GM20000 (cell line): ENCODE measurements at regions not wholly inside any gene's neighbourhood (a gene's known extent, or its start where the extent isn't known, plus 50 kb on each side); places are given as distances from the start of the nearest gene placed in this dataset.

Source experiments
- DNase-seq: peaks from one replicate; pipeline ENCODE4 v3.0.0; 2012; ENCODE audit warnings: low spot score
- TF ChIP-seq, protein P1 (sequence below): IDR thresholded peaks from 2 replicates; pipeline ENCODE4 v1.5.1; 2012; ENCODE audit warnings: mild to moderate bottlenecking, control low read depth; ENCODE audit errors: extremely low read depth, missing control alignments

DNA sequence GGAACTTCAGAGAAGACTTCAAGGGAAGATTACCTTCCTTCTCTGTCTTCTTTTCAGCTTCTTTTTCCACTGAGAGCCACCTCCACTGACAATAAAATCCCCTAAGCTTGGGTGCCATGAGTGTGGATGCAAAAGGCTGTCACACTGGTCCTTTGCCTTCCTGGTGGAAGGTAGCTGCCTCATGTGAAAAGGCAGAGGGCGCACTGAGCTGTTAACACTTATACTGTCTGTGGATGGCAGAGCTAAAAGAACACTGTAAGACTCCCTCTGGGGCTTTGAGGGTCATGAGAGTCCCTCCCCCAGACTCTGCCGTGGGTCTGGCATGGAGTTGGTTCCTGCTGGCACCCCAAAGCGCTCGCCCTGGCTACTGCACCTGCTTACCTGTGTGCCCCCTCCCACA is 536.7 kb upstream of the IMPG1 start:
- TF ChIP-seq, protein P1, sequence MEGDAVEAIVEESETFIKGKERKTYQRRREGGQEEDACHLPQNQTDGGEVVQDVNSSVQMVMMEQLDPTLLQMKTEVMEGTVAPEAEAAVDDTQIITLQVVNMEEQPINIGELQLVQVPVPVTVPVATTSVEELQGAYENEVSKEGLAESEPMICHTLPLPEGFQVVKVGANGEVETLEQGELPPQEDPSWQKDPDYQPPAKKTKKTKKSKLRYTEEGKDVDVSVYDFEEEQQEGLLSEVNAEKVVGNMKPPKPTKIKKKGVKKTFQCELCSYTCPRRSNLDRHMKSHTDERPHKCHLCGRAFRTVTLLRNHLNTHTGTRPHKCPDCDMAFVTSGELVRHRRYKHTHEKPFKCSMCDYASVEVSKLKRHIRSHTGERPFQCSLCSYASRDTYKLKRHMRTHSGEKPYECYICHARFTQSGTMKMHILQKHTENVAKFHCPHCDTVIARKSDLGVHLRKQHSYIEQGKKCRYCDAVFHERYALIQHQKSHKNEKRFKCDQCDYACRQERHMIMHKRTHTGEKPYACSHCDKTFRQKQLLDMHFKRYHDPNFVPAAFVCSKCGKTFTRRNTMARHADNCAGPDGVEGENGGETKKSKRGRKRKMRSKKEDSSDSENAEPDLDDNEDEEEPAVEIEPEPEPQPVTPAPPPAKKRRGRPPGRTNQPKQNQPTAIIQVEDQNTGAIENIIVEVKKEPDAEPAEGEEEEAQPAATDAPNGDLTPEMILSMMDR: no peak
- no peak for DNase-seq

DNA sequence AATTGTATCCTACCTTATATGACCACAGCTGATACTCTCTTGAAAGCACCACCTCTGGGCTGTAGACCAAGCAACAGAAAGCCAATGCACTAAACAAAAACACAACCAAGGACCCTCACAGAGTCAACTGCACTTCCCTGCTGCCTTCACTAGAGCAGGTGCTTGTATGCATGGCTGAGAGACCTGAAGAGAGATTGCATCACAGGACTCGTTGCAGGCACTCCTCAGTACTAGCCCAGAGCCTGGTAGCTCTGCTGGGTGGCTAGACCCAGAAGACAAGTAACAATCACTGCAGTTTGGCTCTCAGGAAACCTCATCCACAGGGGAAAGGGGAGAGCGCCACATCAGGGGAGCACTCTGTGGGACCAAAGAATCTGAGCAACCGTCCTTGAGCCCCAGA is 521.6 kb upstream of the IMPG1 start:
- no peak for DNase-seq
- TF ChIP-seq, protein P1: no peak

DNA sequence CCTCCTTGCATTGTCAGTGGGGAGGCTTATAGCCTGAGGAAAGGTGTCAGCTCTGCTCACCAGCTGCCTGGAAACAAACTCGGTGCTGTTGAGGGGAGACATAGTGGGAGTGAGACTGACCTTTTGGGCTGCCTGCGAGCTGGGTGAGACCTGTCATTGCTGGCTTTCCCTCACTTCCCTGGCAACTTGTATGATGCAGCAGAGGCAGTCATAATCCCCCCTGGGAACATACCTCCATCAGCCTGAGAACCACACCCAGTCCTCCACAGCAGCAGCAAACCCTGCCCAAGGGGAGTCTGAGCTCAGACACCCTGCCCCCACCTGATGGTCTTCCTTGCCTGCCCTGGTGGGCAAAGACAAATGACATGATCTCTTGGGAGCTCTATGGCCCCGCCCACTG is 521.2 kb upstream of the IMPG1 start:
- DNase-seq: no peak
- TF ChIP-seq, protein P1: no peak

DNA sequence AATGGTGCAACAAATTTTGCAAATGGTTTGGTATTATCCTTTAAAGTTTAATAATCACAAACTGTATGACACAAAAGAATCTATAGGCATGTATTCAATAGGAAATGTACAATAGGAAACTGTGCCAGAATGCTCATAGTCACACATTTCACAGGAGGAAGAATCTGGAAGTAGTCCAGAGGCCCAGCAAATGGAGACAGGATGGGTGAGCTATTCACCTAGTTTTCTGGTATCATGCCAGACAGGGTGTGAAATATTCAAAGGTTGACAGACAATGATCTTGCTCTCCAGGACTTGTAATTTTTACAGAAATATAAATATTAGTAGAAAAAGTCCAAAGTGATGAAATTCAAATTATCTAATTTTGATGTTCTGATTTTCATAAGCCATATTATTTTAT is 520.1 kb upstream of the IMPG1 start:
- no peak for DNase-seq

DNA sequence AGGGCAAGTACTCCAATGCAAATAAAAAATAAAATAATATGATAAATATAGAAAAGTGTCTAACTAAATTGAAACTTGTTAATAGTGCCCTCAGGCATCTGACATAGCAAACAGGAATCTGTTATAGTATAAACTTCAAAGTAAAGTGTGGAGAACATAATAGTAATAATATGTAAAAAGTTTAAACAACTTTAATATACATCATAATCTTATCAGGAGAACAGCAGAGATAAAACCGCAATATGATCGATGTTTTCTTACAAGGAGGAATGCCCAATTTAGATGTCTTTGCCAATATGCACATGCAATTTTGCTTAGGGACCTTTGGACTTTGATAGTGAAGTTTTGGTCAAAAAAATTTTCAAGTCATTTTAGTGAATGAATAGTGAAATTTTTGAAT is 514.8 kb upstream of the IMPG1 start:
- TF ChIP-seq, protein P1: no peak
- DNase-seq: no peak

More for the DNA sequence above, 520.1 kb upstream of the IMPG1 start:
- TF ChIP-seq, protein P1: no peak

DNA sequence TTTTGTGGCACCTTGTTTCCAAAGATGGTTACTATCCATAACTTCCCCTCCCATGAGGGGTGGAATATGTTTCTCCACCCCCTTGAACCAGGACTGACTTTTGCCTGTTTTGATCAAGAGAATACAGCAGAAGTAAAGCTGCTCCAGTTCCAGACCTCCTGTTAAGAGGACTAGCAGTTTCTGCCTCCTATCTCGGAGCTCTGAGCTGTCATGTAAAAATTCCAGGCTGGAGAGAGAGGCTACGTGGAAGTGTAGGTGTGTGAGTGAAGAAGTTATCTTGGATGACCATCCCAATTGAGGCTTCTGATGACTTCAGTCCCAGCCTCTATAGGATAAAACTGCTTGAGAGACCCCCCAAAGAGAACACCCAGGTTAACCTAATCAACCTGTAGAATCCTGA is 511.7 kb upstream of the IMPG1 start:
- TF ChIP-seq, protein P1: no peak
- DNase-seq: no peak

DNA sequence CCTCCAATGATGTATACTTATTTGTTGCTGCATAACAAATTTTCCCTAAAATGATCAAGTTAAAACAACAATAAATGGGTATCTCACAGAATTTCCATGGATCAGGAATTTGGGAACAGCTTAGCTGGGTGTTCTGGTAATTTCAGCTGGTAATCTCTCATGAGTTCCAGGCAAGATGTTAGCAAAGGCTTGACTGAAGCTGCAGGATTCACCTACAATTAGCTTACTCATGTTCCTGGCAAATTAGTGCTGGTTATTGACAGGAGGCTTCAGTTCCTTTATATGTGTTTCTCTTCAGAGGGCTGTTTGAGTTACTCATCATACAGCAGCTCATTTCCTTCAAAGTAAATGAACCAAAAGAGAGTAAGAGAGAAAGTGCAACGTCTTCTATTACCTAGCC is 506.3 kb upstream of the IMPG1 start:
- no peak for DNase-seq
- TF ChIP-seq, protein P1: no peak
